BLaER1 (cell line): ENCODE measurements at regions not wholly inside any gene's neighbourhood (a gene's known extent, or its start where the extent isn't known, plus 50 kb on each side); places are given as distances from the start of the nearest gene placed in this dataset.
A peak's percentile ranks its signal among the peaks of the same experiment; 100 is the strongest.

ENCODE experiments used
- H3K27ac ChIP-seq: shearing (Covaris generic); formaldehyde crosslinking; 2 replicates; pipeline ENCODE4 v1.8.1; 2022
- H3K27me3 ChIP-seq: shearing (Covaris generic); formaldehyde crosslinking; 2 replicates; pipeline ENCODE4 v1.8.1; 2022
- H3K36me3 ChIP-seq: shearing (Covaris generic); formaldehyde crosslinking; 2 replicates; pipeline ENCODE4 v1.8.1; 2022
- H3K4me1 ChIP-seq: shearing (Covaris generic); formaldehyde crosslinking; 2 replicates; pipeline ENCODE4 v1.8.1; 2022
- H3K4me2 ChIP-seq: shearing (Covaris generic); formaldehyde crosslinking; 2 replicates; pipeline ENCODE4 v1.8.1; 2022
- H3K4me3 ChIP-seq: shearing (Covaris generic); formaldehyde crosslinking; 2 replicates; pipeline ENCODE4 v1.8.1; 2022
- H3K9ac ChIP-seq: shearing (Covaris generic); formaldehyde crosslinking; 2 replicates; pipeline ENCODE4 v1.8.1; 2022
- H3K9me3 ChIP-seq: shearing (Covaris generic); formaldehyde crosslinking; 2 replicates; pipeline ENCODE4 v1.8.1; 2022
- H4K20me1 ChIP-seq: shearing (Covaris generic); formaldehyde crosslinking; 2 replicates; pipeline ENCODE4 v1.8.1; 2022
- Cebpa-rat ChIP-seq: shearing (Covaris generic); IDR thresholded peaks from 2 replicates; pipeline ENCODE4 v1.8.1; 2022

- Histone ChIP-seq H3K4me1 (peaks cover 7% of the 10 kb centered on the region), H3K27ac (no peak overlapping the region), H3K36me3 (no peaks in the 10 kb centered on the region), H4K20me1 (no peaks in the 10 kb centered on the region), H3K27me3 (no peaks in the 10 kb centered on the region), H3K9me3 (no peaks in the 10 kb centered on the region), H3K4me2 (no peak overlapping the region), H3K9ac (no peak overlapping the region), H3K4me3 (no peak overlapping the region)
- TF ChIP-seq Cebpa-rat = no peak
These were observed 284.2 kb upstream of the SOX5 start for GRCh38 chr12:24233519-24234246.

GRCh38 chr12:24232531-24232930 is 283.1 kb upstream of the SOX5 start:
- Histone ChIP-seq H3K4me1 (peaks cover 7% of the 10 kb centered on the region), H4K20me1 (no peaks in the 10 kb centered on the region), H3K27ac (no peak overlapping the region), H3K36me3 (no peaks in the 10 kb centered on the region), H3K9me3 (no peaks in the 10 kb centered on the region), H3K9ac (no peak overlapping the region), H3K4me2 (no peak overlapping the region), H3K4me3 (no peak overlapping the region), H3K27me3 (no peaks in the 10 kb centered on the region)
- TF ChIP-seq Cebpa-rat = no peak

GRCh38 chr12:24231298-24231697 is 281.8 kb upstream of the SOX5 start:
- TF ChIP-seq Cebpa-rat = no peak
- Histone ChIP-seq H3K36me3 (no peaks in the 10 kb centered on the region), H3K4me3 (no peak overlapping the region), H3K4me1 (peaks cover 7% of the 10 kb centered on the region), H3K4me2 (peak overlapping the region; percentile 32), H3K9ac (no peak overlapping the region), H3K27ac (no peak overlapping the region), H3K9me3 (no peaks in the 10 kb centered on the region), H3K27me3 (no peaks in the 10 kb centered on the region), H4K20me1 (no peaks in the 10 kb centered on the region)

GRCh38 chr12:24230061-24230701 is 280.7 kb upstream of the SOX5 start:
- H3K4me2 ChIP-seq = peak overlapping the region; percentile 32; the same call in 1 of the 2 replicates
- H3K27me3 ChIP-seq = no peaks in the 10 kb centered on the region
- peaks cover 7% of the 10 kb centered on the region for H3K4me1 ChIP-seq
- no peaks in the 10 kb centered on the region for H4K20me1 ChIP-seq
- H3K27ac ChIP-seq = no peak overlapping the region
- H3K9ac ChIP-seq = no peak overlapping the region
- no peaks in the 10 kb centered on the region for H3K36me3 ChIP-seq
- H3K9me3 ChIP-seq = no peaks in the 10 kb centered on the region
- H3K4me3 ChIP-seq = no peak overlapping the region
- TF ChIP-seq Cebpa-rat = no peak

- H3K27ac ChIP-seq = no peak overlapping the region
- H3K36me3 ChIP-seq = no peaks in the 10 kb centered on the region
- H3K4me1 ChIP-seq = peaks cover 7% of the 10 kb centered on the region
- H3K4me3 ChIP-seq = no peak overlapping the region
- no peak overlapping the region for H3K4me2 ChIP-seq
- H3K9ac ChIP-seq = no peak overlapping the region
- no peaks in the 10 kb centered on the region for H3K27me3 ChIP-seq
- H4K20me1 ChIP-seq = no peaks in the 10 kb centered on the region
- no peaks in the 10 kb centered on the region for H3K9me3 ChIP-seq
- no peak for TF ChIP-seq Cebpa-rat
These were observed 279.7 kb upstream of the SOX5 start for GRCh38 chr12:24229031-24229700.

- TF ChIP-seq Cebpa-rat = no peak
- no peaks in the 10 kb centered on the region for H3K36me3 ChIP-seq
- no peaks in the 10 kb centered on the region for H4K20me1 ChIP-seq
- no peak overlapping the region for H3K27ac ChIP-seq
- no peaks in the 10 kb centered on the region for H3K27me3 ChIP-seq
- H3K9ac ChIP-seq = no peak overlapping the region
- H3K4me2 ChIP-seq = no peak overlapping the region
- peaks cover 7% of the 10 kb centered on the region for H3K4me1 ChIP-seq
- H3K9me3 ChIP-seq = no peaks in the 10 kb centered on the region
- H3K4me3 ChIP-seq = no peak overlapping the region
These were observed 278.9 kb upstream of the SOX5 start for GRCh38 chr12:24228371-24228770.

GRCh38 chr12:24227551-24227950 is 278.1 kb upstream of the SOX5 start:
- no peak overlapping the region for H3K4me3 ChIP-seq
- H3K9ac ChIP-seq = no peak overlapping the region
- no peak overlapping the region for H3K4me2 ChIP-seq
- no peaks in the 10 kb centered on the region for H3K27me3 ChIP-seq
- peaks cover 7% of the 10 kb centered on the region for H3K4me1 ChIP-seq
- H3K36me3 ChIP-seq = no peaks in the 10 kb centered on the region
- no peaks in the 10 kb centered on the region for H4K20me1 ChIP-seq
- TF ChIP-seq Cebpa-rat = no peak
- no peak overlapping the region for H3K27ac ChIP-seq
- no peaks in the 10 kb centered on the region for H3K9me3 ChIP-seq

GRCh38 chr12:24226745-24227350 is 277.4 kb upstream of the SOX5 start:
- no peak overlapping the region for H3K9ac ChIP-seq
- TF ChIP-seq Cebpa-rat = no peak
- H3K4me3 ChIP-seq = no peak overlapping the region
- peaks cover 7% of the 10 kb centered on the region for H3K4me1 ChIP-seq
- H3K27me3 ChIP-seq = no peaks in the 10 kb centered on the region
- no peaks in the 10 kb centered on the region for H3K9me3 ChIP-seq
- no peaks in the 10 kb centered on the region for H3K36me3 ChIP-seq
- H4K20me1 ChIP-seq = no peaks in the 10 kb centered on the region
- no peak overlapping the region for H3K4me2 ChIP-seq
- H3K27ac ChIP-seq = no peak overlapping the region

- Histone ChIP-seq H4K20me1 (no peaks in the 10 kb centered on the region), H3K4me2 (no peak overlapping the region), H3K4me1 (no peaks in the 10 kb centered on the region), H3K9ac (no peak overlapping the region), H3K36me3 (no peaks in the 10 kb centered on the region), H3K4me3 (no peak overlapping the region), H3K9me3 (no peaks in the 10 kb centered on the region), H3K27me3 (no peaks in the 10 kb centered on the region), H3K27ac (no peak overlapping the region)
- no peak for TF ChIP-seq Cebpa-rat
These were observed 274.9 kb upstream of the SOX5 start for GRCh38 chr12:24224401-24224800.

GRCh38 chr12:24223926-24224325 is 274.5 kb upstream of the SOX5 start:
- no peak for TF ChIP-seq Cebpa-rat
- Histone ChIP-seq H3K4me3 (no peak overlapping the region), H3K4me2 (no peak overlapping the region), H4K20me1 (no peaks in the 10 kb centered on the region), H3K27me3 (no peaks in the 10 kb centered on the region), H3K36me3 (no peaks in the 10 kb centered on the region), H3K27ac (no peak overlapping the region), H3K9ac (no peak overlapping the region), H3K9me3 (no peaks in the 10 kb centered on the region), H3K4me1 (no peaks in the 10 kb centered on the region)
